ENCODE measurements at regions not wholly inside any gene's neighbourhood (a gene's known extent, or its start where the extent isn't known, plus 50 kb on each side); places are given as distances from the start of the nearest gene placed in this dataset.

DNA sequence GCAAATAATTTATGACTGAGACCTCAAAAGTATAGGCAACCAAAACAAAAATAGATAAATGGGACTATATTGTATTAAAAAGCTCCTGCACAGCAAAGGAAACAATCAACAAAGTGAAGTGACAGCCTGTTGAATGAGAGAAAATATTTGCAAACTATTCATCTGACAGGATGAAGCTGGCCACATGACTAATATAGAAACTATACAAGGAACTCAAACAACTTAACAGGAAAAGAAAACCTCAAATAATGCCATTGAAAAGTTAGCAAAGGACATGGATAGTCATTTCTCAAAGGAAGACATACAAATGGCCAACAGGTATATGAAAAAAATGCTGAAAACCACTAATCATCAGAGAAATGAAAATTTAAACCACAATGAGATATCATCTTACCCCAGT, 245.1 kb downstream of the STK31 start:
- TF ChIP-seq, protein P1, sequence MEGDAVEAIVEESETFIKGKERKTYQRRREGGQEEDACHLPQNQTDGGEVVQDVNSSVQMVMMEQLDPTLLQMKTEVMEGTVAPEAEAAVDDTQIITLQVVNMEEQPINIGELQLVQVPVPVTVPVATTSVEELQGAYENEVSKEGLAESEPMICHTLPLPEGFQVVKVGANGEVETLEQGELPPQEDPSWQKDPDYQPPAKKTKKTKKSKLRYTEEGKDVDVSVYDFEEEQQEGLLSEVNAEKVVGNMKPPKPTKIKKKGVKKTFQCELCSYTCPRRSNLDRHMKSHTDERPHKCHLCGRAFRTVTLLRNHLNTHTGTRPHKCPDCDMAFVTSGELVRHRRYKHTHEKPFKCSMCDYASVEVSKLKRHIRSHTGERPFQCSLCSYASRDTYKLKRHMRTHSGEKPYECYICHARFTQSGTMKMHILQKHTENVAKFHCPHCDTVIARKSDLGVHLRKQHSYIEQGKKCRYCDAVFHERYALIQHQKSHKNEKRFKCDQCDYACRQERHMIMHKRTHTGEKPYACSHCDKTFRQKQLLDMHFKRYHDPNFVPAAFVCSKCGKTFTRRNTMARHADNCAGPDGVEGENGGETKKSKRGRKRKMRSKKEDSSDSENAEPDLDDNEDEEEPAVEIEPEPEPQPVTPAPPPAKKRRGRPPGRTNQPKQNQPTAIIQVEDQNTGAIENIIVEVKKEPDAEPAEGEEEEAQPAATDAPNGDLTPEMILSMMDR (IDR thresholded peaks at IDR 0.05) = no peak
- TF ChIP-seq POLR2A (IDR thresholded peaks at IDR 0.05) = no peak
- DNase-seq (ENCODE audit: low spot score in 2 of 2) = no peak
- H3K4me3 ChIP-seq (ENCODE audit: low read depth, poor library complexity, severe bottlenecking) = no peak overlapping the region
- intact Hi-C loops (cut with DNase I; ENCODE audit: low total_unique reads) = no loop called here

DNA sequence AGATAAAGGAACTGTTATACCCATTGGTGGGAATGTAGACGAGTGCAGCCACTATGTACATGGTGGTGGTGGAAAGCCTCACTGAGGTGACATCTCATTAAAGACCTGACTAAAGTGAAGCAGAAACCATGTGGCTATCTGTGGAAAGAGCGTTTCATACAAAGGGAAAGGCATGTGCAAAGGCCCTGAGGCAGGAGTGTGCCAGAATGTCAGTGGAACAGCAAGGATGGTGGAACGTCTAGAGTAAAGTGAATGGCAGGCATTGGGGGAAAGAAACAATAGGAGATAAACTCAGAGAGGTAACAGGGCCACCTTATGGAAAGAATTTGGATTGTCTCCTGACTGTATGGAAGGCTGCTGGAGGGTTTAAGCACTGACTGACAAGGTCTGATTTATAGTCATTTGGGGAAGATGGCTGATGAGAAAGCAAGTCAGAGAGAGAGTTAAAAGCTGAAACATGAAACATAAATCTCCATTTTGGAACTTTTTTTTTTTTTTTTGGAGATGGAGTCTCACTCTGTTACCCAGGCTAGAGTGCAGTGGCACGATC, 245.7 kb downstream of the STK31 start:
- WGBS, 2 donors = 70 to 77% methylated on average over 4 of the region's 4 CpGs
- DNase-seq (ENCODE audit: low spot score in 2 of 2) = no peak
- no peak for TF ChIP-seq POLR2A (IDR thresholded peaks at IDR 0.05)
- TF ChIP-seq, protein P1 (IDR thresholded peaks at IDR 0.05) = no peak
- H3K4me3 ChIP-seq (ENCODE audit: low read depth, poor library complexity, severe bottlenecking) = no peak overlapping the region
- intact Hi-C loops (cut with DNase I; ENCODE audit: low total_unique reads) = no loop called here

DNA sequence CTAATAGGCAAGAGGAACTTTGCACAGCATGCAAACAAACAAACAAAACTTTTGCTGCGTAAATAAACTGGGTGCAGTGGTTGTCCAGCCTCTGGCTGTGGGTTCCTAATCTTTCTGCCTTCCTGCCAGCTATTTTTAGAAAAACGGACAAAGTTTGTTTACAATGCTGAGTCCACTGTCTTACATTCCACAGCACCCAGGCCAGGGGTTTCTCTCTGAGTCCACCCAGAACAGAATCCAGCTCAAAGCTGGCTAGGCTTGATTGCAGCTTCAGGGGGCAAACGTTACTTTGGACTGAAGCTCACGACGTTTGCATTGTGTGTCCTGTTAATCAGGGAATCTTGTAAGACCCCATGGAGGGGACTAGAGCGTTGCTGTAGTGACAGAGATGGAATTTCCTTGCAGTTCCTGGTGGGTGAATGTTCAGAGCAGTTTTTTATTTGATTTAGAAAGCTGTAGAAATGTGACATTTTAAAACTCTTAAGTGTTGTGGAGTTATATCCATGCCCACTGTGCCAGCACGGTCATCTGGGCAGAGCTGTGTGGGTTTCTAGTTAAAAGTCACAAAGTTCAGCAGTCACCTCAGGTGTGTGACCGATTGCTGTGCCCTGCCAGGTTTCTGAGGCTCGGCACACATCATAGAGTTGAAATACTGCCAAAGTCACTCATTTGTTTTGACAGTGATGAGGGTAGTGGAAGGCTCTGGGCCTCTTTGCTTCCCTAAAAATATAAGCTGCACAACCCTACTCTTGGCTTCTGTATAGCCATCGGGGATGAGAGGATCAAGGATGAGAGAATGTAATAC, 247.0 kb downstream of the STK31 start:
- no peak for TF ChIP-seq POLR2A (IDR thresholded peaks at IDR 0.05)
- TF ChIP-seq, protein P1 (IDR thresholded peaks at IDR 0.05) = no peak
- intact Hi-C loops (cut with DNase I; ENCODE audit: low total_unique reads) = no loop called here
- WGBS, 2 donors = 48 to 52% methylated on average over 10 of the region's 10 CpGs
- DNase-seq (ENCODE audit: low spot score in 2 of 2) = no peak
- H3K4me3 ChIP-seq (ENCODE audit: low read depth, poor library complexity, severe bottlenecking) = no peak overlapping the region

- no peak for DNase-seq (ENCODE audit: low spot score in 2 of 2)
- intact Hi-C loops (cut with DNase I; ENCODE audit: low total_unique reads) = no loop called here
- H3K4me3 ChIP-seq (ENCODE audit: low read depth, poor library complexity, severe bottlenecking) = no peak overlapping the region
- WGBS, 2 donors = 62 to 72% methylated on average over 3 of the region's 3 CpGs
- TF ChIP-seq POLR2A (IDR thresholded peaks at IDR 0.05) = no peak
- TF ChIP-seq, protein P1 (IDR thresholded peaks at IDR 0.05) = no peak
Measured at GRCh38 chr7:23959821-23960220, 249.8 kb downstream of the STK31 start.

DNA sequence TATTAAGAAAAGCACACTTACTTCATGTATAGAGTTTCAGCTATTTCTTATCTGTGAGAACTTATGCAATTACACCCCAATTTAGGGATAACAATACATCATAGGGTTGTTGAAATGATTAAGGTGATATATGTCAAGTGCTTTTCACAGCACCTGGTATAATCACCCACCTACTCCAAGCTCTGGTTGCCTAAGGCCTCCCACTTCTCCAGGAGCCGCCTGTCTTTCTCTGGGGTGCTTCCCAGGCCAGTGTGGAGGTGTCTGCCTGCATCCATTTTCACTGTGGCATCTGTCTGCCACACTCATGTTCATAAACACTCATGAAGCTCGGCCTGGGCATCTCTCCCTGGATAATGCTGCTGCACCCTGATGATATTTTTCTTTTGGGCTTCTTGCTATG, 250.3 kb downstream of the STK31 start:
- intact Hi-C loops (cut with DNase I; ENCODE audit: low total_unique reads) = no loop called here
- no peak for DNase-seq (ENCODE audit: low spot score in 2 of 2)
- H3K4me3 ChIP-seq (ENCODE audit: low read depth, poor library complexity, severe bottlenecking) = no peak overlapping the region
- TF ChIP-seq, protein P1 (IDR thresholded peaks at IDR 0.05) = no peak
- no peak for TF ChIP-seq POLR2A (IDR thresholded peaks at IDR 0.05)
- 66 to 70% methylated on average over 2 of the region's 2 CpGs for WGBS, 2 donors

Data from lower leg skin (tissue), 4 donors.